Forelimb muscle (tissue), 1 donor: ENCODE measurements at regions not wholly inside any gene's neighbourhood (a gene's known extent, or its start where the extent isn't known, plus 50 kb on each side); places are given as distances from the start of the nearest gene placed in this dataset.
"Not testable (repeated sequence)": the region's sequence is repeated elsewhere in the genome, so short reads cannot be mapped to it uniquely, and the experiment has no call there.

Source experiments
- DNase-seq: peaks from one replicate; pipeline ENCODE4 v3.0.0-alpha.2; 2013; ENCODE audit warnings: low read depth

DNA sequence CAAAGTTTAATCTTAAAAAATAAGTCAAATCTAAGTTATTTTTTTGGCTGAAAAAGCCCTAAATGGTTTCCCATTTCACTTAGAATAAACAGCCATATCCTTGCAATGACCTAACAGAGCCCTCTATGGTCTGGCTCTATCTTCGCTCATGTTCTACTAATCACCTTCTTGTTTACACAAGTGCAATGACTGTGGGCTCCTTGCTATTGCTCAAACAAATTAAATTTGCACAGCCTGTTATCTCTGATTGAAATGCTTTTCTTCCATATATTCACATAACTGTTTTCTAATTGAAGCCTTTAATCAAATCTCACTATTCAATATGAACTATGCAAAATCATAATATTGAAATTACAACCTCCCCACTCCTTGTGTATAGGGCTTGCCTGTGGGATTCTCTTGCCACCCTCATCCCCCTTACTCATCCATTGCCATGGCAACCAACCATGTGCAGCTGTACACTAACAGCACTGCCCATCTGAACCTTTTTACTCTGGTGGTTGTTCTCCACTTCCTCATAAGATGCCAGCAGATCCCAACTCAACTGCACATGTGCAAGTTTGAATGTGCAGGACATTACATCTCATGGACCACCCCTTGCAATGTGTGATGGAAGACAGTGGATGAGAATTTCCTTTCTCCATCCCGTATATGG, 1083.2 kb downstream of the SOCS6 start:
- DNase-seq, result no peak

DNA sequence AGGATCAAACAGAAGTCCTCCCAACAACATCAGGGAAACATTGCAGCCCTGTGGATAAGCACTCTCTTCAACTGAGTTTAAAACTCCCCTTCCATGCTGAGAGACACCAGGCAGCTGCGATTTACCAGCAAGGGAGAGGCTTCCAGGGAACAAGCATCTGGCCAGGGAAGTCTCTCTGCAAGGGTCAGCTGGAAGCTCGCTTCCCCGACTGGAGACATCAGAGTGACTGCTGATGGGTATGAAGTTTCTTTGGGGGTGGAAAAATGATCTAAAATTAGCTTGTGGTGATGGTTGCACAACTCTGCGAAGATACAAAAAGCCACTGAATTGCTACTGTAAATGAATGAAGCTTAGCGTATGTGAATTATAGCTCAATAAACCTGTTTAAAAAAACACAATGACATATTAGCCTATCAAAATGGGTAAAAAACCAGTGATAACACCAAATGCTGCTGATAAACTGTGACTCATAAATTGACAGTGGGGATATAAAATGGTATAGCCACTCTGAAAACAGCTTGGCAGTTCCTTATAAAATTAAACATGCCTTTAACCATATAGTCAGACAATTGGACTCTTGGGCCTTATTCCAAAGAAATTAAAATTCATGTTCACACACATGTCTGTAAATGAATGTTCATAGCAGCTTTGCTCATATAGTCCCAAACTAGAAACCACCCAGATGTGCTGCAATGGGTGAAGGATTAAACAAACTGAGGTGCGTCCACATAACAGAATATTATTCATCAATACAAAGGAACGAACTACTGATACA, 1082.0 kb downstream of the SOCS6 start:
- no peak for DNase-seq

DNA sequence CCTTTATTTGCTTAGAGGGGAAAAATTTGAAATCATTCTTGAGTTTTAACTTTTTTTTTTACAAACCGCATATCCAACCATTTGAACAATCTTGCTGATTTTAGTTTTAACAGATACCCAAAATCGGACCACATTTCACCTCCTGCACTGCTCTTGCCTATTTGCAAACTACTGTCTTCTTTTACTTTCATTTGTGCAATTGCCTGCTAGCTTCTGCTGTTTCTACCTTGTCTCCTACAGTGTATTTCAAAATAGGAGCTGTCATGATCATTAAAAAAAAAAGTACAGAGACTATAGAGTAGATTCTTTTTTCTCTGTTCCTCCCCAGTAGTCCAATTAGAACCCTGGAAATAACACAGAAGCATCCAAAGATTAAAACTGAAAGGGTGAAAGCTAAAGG, 1081.2 kb downstream of the SOCS6 start:
- no peak for DNase-seq

DNA sequence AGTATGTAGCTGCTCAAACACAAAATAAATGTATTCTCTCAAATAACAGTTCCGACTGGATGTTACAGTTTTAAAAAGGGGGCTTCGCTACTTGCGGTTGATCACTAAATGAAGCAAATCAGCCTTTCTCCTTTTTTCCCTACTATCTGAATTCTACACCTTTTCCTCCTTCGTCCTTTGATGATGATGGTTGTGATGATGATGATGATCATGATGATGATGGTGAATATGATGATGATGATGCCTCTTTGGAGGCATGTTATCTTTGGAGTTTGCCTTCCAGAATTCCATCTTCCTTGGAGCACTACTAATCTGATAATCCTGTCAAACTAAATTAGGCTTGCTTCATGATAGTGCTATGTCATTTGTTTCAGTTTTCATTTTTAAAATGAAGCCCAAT, 1073.3 kb downstream of the SOCS6 start:
- DNase-seq, result no peak

- DNase-seq, result not testable (repeated sequence)
Measured at GRCh38 chr18:71355599-71355998, 1066.8 kb downstream of the SOCS6 start.

GRCh38 chr18:71352618-71353017, 1063.8 kb downstream of the SOCS6 start:
- DNase-seq, result no peak

- no peak for DNase-seq
Measured at GRCh38 chr18:71336576-71337210, 1047.8 kb downstream of the SOCS6 start.

- no peak for DNase-seq
Measured at GRCh38 chr18:71329563-71329962, 1040.7 kb downstream of the SOCS6 start.

GRCh38 chr18:71329114-71329513, 1040.3 kb downstream of the SOCS6 start:
- DNase-seq, result no peak

DNA sequence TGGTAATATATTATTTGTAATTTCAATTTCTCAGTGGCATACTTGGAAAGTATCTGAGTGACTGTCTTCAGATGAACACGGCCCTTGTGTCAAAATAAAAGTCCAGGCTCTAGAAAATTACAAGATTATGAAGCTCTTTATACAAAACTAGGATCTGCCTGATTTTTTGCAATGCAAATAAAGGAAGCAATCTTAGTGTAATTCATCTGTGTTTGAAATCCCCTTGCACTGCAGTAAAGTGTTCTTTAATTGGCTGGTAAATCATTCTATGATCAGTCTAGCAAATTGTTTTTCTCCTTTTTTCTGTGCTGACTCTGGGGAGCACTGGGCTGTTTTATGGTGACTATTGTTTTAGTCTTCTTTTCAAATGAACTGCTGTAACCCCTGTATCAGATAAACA, 1039.0 kb downstream of the SOCS6 start:
- no peak for DNase-seq

DNA sequence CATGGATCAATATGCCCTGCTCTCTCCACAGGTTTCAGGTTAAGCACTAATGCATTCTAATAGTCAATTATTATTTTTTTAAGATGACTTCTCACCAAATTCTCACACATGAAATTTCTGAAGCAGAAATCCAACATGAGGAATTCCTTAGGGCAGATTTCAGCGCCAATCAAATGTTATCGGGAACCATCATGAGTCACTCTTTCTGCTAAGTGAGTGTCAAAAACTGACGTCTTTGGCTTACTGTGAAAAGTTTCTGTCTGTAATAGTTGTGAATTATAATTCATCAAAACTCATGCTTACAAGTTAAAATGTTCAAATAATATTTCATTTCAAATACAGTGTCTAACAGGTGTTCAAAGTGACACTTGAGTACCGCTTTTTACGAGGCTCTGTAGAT, 1038.6 kb downstream of the SOCS6 start:
- DNase-seq, result no peak

DNA sequence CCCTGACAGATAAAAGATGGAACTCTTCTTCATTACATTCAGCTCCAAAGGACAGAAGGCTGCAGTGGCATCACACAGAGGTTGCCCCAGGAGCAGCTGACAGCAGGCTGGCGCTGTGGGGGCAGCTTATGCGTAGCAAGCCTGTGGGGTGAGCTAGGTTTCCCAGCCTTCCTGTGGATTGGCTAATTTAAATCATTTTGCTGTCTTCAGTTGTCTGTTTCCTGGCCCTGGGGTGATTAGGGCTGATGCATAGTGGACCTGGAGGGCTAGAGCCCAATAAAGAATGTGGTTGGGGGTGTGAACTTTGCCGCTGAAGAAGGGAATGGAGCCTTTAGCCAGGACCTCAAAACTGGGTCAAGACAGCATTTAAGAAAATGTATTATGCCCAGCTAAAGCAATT, 1038.0 kb downstream of the SOCS6 start:
- no peak for DNase-seq

DNA sequence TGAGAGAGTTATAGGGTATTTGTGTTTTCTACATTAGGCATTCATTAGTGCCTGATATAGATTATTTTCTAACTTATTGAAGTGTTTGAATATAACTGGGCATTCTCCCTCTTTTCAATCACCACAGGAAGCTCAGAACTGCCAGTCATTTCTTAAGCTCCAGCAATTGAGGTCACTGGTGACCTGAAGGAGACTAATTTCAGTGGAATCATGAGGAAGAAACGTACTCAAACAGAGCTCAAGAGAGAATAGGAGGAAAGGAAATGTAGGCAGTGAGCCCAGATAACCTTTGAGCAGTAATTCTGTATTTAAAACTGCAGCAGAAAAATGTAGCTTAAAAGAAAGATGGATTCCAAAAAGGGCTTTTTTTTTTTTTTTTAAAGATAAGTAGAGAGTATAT, 1035.5 kb downstream of the SOCS6 start:
- DNase-seq, result no peak

GRCh38 chr18:71322201-71322600, 1033.4 kb downstream of the SOCS6 start:
- DNase-seq, result no peak

DNA sequence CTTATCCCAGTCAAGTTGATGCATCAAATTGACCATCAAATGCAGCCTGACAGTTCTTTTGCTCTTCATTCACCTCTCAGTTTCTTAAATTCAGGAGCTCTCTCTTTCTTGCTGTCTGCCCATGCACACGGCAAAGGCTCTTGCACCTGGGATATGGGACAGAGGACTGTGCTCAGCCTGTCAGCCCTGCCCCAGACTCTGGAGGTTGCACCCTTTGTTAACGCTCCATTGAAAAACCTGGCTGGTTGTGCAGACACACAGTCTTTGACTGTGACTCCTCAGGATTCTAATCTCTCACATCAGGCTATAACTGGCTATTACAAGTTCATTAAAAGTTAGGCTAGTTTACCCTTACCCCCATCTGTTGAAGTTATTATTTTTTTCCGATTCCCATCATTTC, 1032.5 kb downstream of the SOCS6 start:
- DNase-seq, result no peak

- DNase-seq, result no peak
Measured at GRCh38 chr18:71304856-71305255, 1016.0 kb downstream of the SOCS6 start.

DNA sequence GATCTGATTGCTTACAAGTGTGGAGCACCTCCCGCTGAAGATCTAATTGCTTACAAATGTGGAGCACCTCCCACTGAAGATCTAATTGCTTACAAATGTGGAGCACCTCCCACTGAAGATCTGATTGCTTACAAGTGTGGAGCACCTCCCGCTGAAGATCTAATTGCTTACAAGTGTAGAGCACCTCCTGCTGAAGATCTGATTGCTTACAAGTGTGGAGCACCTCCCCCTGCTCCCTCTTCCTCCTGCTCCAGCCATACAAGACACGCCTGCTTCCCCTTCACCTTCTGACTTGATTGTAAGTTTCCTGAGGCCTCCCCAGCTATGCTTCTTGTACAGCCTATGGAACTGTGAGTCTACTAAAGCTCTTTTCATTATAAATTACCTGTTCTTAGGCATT, 1014.9 kb downstream of the SOCS6 start:
- not testable (repeated sequence) for DNase-seq

DNA sequence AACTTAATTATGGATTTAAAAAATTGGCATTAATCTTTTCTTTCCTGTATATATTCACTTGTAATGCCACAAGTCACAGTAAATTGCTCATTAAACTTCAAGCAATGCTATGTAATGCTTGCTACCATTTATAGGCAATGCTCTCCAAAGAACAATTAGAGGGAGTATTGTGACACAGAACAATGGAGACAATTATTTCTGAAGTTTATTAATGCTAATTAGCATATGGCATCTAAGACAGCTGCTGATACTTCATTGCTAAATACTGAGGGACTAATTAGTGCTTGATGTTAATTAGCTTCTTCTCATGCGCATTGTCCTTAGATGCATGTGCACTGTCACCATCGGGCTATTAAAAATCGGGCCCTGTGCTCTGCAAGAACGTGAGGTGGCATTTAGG, 1012.8 kb downstream of the SOCS6 start:
- DNase-seq, result no peak

GRCh38 chr18:71294201-71294600, 1005.4 kb downstream of the SOCS6 start:
- DNase-seq, result not testable (repeated sequence)

DNA sequence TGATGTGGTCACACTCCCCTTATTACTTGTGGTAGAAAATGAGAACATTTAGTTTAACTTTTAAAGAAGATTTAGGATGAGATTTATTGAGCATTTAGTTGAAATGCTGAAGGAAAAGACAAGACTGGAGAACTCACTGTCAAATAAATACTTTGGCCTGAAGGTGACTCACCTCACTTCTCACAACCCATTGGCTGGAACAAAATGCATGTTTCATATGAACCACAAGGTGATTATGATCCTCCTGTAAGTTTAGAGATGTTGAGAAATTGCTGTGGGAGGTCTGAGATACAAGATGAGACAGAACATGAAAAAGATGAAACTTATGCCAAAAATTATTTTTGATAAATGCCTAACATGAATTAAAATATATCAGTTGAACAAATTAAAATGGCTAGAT, 1004.5 kb downstream of the SOCS6 start:
- no peak for DNase-seq

DNA sequence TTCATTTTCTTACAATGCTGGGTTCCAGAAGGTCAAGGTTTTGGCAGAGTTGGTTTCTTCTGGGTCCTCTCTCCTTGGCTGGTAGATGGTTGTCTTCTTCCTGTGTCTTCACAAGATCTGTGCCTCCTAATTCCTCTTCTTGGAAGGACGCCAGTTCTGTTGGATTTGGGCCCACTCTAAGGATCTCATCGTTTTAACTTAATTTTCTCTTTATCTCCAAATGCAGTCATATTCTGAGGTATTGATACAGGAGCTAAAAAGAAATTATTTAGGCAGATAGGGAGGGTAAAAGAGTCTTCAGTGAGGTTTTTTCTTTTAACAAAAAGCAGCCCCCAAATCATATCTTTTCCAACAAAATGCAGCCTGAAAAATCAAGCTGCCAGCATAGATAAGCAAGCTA, 998.4 kb downstream of the SOCS6 start:
- DNase-seq, result no peak

DNA sequence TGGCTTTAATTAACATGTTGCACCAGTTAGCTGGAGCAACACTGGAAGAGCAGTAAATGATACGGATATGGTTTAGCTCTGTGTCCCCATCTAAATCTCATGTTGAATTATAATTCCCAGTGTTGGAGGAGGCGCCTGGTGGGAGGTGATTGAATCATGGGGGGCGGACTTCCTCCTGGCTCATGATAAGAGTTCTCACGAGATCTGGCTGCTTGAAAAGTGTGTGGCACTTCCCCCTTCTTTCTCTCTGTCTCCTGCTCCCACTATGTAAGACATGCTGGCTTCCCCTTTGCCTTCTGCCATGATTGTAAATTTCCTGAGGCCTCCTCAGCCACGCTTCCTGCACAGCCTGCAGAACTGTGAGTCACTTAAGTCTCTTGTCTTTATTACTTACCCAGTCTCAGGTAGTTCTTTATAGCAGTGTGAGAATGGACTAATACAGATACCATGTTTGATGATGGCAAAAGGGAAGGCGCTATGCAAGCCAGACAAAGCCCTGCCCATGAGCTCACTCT, 963.6 kb downstream of the SOCS6 start:
- no peak for DNase-seq

- DNase-seq, result no peak
Measured at GRCh38 chr18:71250191-71250590, 961.3 kb downstream of the SOCS6 start.
